ENCODE measurements at regions not wholly inside any gene's neighbourhood (a gene's known extent, or its start where the extent isn't known, plus 50 kb on each side); places are given as distances from the start of the nearest gene placed in this dataset.

GRCh38 chr14:44873536-44873935, 88.2 kb downstream of the KLHL28 start:
- no peaks in the 10 kb centered on the region; the same call in 1 of the 2 replicates for H3K27me3 ChIP-seq
- no peaks in the 10 kb centered on the region for H3K9me3 ChIP-seq
- H3K36me3 ChIP-seq, result no peaks in the 10 kb centered on the region
- no peak overlapping the region for H3K4me3 ChIP-seq (ENCODE audit: low read depth, low read length)
- no peaks in the 10 kb centered on the region for H3K4me1 ChIP-seq
- TF ChIP-seq, protein P1, sequence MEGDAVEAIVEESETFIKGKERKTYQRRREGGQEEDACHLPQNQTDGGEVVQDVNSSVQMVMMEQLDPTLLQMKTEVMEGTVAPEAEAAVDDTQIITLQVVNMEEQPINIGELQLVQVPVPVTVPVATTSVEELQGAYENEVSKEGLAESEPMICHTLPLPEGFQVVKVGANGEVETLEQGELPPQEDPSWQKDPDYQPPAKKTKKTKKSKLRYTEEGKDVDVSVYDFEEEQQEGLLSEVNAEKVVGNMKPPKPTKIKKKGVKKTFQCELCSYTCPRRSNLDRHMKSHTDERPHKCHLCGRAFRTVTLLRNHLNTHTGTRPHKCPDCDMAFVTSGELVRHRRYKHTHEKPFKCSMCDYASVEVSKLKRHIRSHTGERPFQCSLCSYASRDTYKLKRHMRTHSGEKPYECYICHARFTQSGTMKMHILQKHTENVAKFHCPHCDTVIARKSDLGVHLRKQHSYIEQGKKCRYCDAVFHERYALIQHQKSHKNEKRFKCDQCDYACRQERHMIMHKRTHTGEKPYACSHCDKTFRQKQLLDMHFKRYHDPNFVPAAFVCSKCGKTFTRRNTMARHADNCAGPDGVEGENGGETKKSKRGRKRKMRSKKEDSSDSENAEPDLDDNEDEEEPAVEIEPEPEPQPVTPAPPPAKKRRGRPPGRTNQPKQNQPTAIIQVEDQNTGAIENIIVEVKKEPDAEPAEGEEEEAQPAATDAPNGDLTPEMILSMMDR (IDR thresholded peaks at IDR 0.05; ENCODE audit: low read depth, low read length), result no peak
- DNase-seq, result no peak

GRCh38 chr14:44866770-44867169, 95.0 kb downstream of the KLHL28 start:
- DNase-seq, result no peak
- no peaks in the 10 kb centered on the region for H3K4me1 ChIP-seq
- no peak overlapping the region for H3K4me3 ChIP-seq (ENCODE audit: low read depth, low read length)
- no peaks in the 10 kb centered on the region for H3K9me3 ChIP-seq
- no peaks in the 10 kb centered on the region for H3K36me3 ChIP-seq
- TF ChIP-seq, protein P1 (IDR thresholded peaks at IDR 0.05; ENCODE audit: low read depth, low read length), result no peak
- no peaks in the 10 kb centered on the region for H3K27me3 ChIP-seq

GRCh38 chr14:44866322-44866721, 95.4 kb downstream of the KLHL28 start:
- H3K4me3 ChIP-seq (ENCODE audit: low read depth, low read length), result no peak overlapping the region
- H3K9me3 ChIP-seq, result no peaks in the 10 kb centered on the region
- H3K36me3 ChIP-seq, result no peaks in the 10 kb centered on the region
- no peak for DNase-seq
- TF ChIP-seq, protein P1 (IDR thresholded peaks at IDR 0.05; ENCODE audit: low read depth, low read length), result no peak
- no peaks in the 10 kb centered on the region for H3K4me1 ChIP-seq
- no peaks in the 10 kb centered on the region for H3K27me3 ChIP-seq

DNA sequence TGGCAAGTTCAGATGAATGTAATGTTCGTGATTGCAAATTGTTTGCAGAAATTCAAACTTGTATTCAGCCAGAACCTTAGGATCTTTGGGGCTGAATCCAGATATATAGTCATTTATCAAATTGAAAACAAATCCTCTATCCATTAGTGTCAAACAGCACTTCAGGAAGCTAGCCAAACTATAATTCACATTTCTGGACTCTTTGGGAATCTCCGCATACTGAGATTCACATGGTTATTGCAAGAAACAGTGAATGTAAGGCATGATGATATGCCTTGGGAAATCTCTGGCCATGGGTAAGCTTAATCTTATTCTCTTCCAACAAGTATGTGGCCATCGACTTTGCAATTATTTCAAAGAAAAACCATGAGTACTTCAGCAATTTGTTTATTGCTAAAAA, 98.5 kb downstream of the KLHL28 start:
- H3K4me3 ChIP-seq (ENCODE audit: low read depth, low read length), result no peak overlapping the region
- TF ChIP-seq, protein P1 (IDR thresholded peaks at IDR 0.05; ENCODE audit: low read depth, low read length), result no peak
- no peak for DNase-seq

DNA sequence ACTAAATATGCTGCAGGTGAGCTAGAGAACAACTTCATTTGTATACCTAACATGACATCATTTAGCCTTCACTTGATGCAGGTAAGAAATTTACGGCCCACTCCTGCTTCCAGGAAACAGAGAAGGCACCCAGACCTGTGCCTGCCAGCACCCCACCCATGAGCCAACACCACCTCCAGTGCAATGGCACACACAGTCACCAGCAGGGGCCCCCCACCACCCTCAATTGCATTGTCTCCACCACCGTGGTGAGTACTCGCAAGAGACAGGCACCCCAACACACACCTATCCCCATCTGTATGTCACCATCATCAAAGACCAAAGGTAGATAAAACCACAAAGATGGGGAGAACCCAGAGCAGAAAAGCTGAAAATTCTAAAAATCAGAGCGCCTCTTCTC, 107.6 kb downstream of the KLHL28 start:
- TF ChIP-seq, protein P1 (IDR thresholded peaks at IDR 0.05; ENCODE audit: low read depth, low read length), result no peak
- DNase-seq, result no peak
- Histone ChIP-seq H3K9me3 (no peaks in the 10 kb centered on the region), H3K4me3 (ENCODE audit: low read depth, low read length) (no peak overlapping the region), H3K4me1 (no peaks in the 10 kb centered on the region), H3K36me3 (no peaks in the 10 kb centered on the region), H3K27me3 (no peaks in the 10 kb centered on the region)

More for the DNA sequence above, 98.5 kb downstream of the KLHL28 start:
- Histone ChIP-seq H3K36me3 (no peaks in the 10 kb centered on the region), H3K4me1 (no peaks in the 10 kb centered on the region), H3K9me3 (no peaks in the 10 kb centered on the region), H3K27me3 (no peaks in the 10 kb centered on the region)

- no peak for DNase-seq
- H3K4me3 ChIP-seq (ENCODE audit: low read depth, low read length), result no peak overlapping the region
- H3K36me3 ChIP-seq, result no peaks in the 10 kb centered on the region
- H3K9me3 ChIP-seq, result no peaks in the 10 kb centered on the region
- H3K27me3 ChIP-seq, result no peaks in the 10 kb centered on the region
- no peaks in the 10 kb centered on the region for H3K4me1 ChIP-seq
- TF ChIP-seq, protein P1 (IDR thresholded peaks at IDR 0.05; ENCODE audit: low read depth, low read length), result no peak
These were observed 114.0 kb downstream of the KLHL28 start for GRCh38 chr14:44847526-44848309.
